ENCODE measurements at regions not wholly inside any gene's neighbourhood (a gene's known extent, or its start where the extent isn't known, plus 50 kb on each side); places are given as distances from the start of the nearest gene placed in this dataset.
"Not testable (repeated sequence)": the region's sequence is repeated elsewhere in the genome, so short reads cannot be mapped to it uniquely, and the experiment has no call there.

DNA sequence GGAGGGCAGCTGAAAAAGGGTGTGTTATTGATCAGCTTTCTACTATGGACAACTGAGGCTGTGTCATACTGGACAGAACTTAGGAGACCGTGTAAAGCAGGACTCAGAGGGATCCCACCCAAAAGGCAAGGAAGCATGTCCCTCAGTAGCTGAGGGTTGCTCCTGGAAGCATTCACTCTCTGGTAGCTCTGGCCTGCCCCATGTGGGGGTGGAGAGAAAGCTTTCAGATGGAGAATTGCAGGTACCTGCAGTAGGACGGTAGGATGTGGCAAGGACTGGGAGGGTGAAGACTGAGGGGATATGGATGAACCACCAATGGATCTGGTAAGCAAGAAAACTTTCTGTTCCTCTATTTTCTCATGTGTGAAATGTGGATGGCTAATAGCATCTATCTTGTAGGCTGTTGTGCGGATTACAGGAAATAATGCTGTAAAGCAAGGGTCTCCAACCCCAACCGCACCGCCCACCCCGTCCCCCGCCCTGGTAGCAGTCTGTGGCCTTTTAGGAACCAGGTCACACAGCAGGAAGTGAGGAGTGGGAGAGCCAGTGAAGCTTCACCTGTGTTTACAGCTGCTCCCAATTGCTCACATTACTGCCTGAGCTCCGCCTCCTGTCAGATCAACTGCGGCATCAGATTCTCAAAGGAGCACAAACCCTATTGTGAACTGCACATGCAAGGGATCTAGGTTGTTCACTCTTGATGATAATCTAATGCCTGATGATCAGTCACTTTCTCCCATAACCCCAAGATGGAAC lies 157.7 kb upstream of the PROK2 start:
- Histone ChIP-seq H3K4me3 (ENCODE audit: low read length) (no peak overlapping the region), H3K27ac (ENCODE audit: low read length) (no peak overlapping the region), H3K27me3 (ENCODE audit: control insufficient read depth, insufficient read depth, low read length) (peaks cover 12% of the 10 kb centered on the region), H3K36me3 (ENCODE audit: control insufficient read depth, insufficient read depth, low read length) (no peaks in the 10 kb centered on the region), H3K9me3 (ENCODE audit: control insufficient read depth, low read depth, low read length) (no peaks in the 10 kb centered on the region), H3K4me1 (ENCODE audit: control insufficient read depth, insufficient read depth, low read length) (no peaks in the 10 kb centered on the region)
- no CpG with 5 or more reads among the region's 9 CpGs for WGBS (ENCODE audit: insufficient coverage, low lambda C conversion rate)
- DNase-seq: no peak

GRCh38 chr3:71940486-71940885 lies 155.5 kb upstream of the PROK2 start:
- WGBS (ENCODE audit: insufficient coverage, low lambda C conversion rate): no CpG with 5 or more reads among the region's 1 CpG
- H3K9me3 ChIP-seq (ENCODE audit: control insufficient read depth, low read depth, low read length): no peaks in the 10 kb centered on the region
- no peak overlapping the region for H3K27ac ChIP-seq (ENCODE audit: low read length)
- H3K4me3 ChIP-seq (ENCODE audit: low read length): no peak overlapping the region
- DNase-seq: no peak
- no peaks in the 10 kb centered on the region for H3K36me3 ChIP-seq (ENCODE audit: control insufficient read depth, insufficient read depth, low read length)
- no peaks in the 10 kb centered on the region for H3K4me1 ChIP-seq (ENCODE audit: control insufficient read depth, insufficient read depth, low read length)
- peaks cover 16% of the 10 kb centered on the region for H3K27me3 ChIP-seq (ENCODE audit: control insufficient read depth, insufficient read depth, low read length)

DNA sequence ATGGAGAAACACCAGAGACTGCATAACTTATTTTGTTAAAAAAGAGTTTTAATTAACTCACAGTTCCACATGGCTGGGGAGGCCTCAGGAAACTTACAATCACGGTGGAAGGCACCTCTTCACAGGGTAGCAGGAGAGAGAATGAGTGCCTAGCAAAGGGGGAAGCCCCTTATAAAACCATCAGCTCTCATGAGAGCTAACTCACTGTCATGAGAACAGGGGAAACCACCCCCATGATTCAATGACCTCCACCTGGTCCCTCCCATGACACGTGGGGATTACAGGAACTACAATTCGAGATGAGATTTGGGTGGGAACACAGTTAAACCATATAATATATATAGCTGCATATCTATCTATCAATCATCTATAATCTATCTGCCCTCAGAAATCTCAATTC lies 153.1 kb upstream of the PROK2 start:
- H3K27me3 ChIP-seq (ENCODE audit: control insufficient read depth, insufficient read depth, low read length): peaks cover 13% of the 10 kb centered on the region
- DNase-seq; H3K4me3 ChIP-seq (ENCODE audit: low read length); H3K9me3 ChIP-seq (ENCODE audit: control insufficient read depth, low read depth, low read length); H3K36me3 ChIP-seq (ENCODE audit: control insufficient read depth, insufficient read depth, low read length); H3K27ac ChIP-seq (ENCODE audit: low read length); H3K4me1 ChIP-seq (ENCODE audit: control insufficient read depth, insufficient read depth, low read length): not testable (repeated sequence)
- no CpG with 5 or more reads among the region's 3 CpGs for WGBS (ENCODE audit: insufficient coverage, low lambda C conversion rate)

- peaks cover 10% of the 10 kb centered on the region for H3K27me3 ChIP-seq (ENCODE audit: control insufficient read depth, insufficient read depth, low read length)
- DNase-seq: no peak
- no peaks in the 10 kb centered on the region for H3K9me3 ChIP-seq (ENCODE audit: control insufficient read depth, low read depth, low read length)
- no peak overlapping the region for H3K27ac ChIP-seq (ENCODE audit: low read length)
- H3K4me1 ChIP-seq (ENCODE audit: control insufficient read depth, insufficient read depth, low read length): no peaks in the 10 kb centered on the region
- no CpG with 5 or more reads among the region's 8 CpGs for WGBS (ENCODE audit: insufficient coverage, low lambda C conversion rate)
- no peak overlapping the region for H3K4me3 ChIP-seq (ENCODE audit: low read length)
- no peaks in the 10 kb centered on the region for H3K36me3 ChIP-seq (ENCODE audit: control insufficient read depth, insufficient read depth, low read length)
These were observed 151.7 kb upstream of the PROK2 start for GRCh38 chr3:71936681-71937080.

DNA sequence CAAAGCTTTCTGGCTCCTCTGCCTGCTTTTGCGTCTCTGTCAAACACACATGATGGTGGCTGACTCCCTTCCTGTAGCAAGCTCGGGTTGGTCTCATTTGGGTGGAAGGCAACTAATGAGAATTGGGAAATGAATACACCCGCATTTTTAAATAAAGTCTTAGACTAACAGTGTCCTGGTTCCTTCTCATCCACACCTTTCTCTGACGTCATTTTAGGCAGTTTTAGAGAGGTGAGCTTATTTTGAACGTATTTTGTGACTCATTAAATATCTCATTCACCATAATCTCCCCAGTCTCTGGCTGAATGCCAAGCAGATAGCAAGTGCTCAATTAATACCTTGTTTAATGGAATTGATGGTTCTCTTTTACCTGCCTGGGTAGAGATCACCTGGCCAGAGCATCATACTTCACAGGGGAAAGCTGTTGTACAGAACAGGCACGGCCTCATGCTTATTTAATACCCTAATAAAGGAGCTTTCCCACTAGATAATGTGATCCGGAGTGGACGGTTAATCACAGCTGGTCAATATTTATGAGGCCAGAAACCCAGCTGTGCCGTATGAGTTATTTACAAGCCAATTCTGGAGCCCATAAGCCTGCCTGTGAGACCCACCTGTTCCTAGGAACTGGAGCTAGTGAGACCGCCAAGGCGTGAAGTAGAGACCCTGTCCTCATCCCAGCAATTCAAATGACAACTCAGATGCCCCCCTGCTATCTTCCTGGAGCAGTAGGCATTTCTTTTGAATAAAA lies 149.7 kb upstream of the PROK2 start:
- H3K36me3 ChIP-seq (ENCODE audit: control insufficient read depth, insufficient read depth, low read length): no peaks in the 10 kb centered on the region
- H3K27ac ChIP-seq (ENCODE audit: low read length): no peak overlapping the region
- no peak overlapping the region for H3K4me3 ChIP-seq (ENCODE audit: low read length)
- H3K9me3 ChIP-seq (ENCODE audit: control insufficient read depth, low read depth, low read length): no peaks in the 10 kb centered on the region
- H3K27me3 ChIP-seq (ENCODE audit: control insufficient read depth, insufficient read depth, low read length): peaks cover 5% of the 10 kb centered on the region
- no CpG with 5 or more reads among the region's 11 CpGs for WGBS (ENCODE audit: insufficient coverage, low lambda C conversion rate)
- DNase-seq: no peak
- no peaks in the 10 kb centered on the region for H3K4me1 ChIP-seq (ENCODE audit: control insufficient read depth, insufficient read depth, low read length)

DNA sequence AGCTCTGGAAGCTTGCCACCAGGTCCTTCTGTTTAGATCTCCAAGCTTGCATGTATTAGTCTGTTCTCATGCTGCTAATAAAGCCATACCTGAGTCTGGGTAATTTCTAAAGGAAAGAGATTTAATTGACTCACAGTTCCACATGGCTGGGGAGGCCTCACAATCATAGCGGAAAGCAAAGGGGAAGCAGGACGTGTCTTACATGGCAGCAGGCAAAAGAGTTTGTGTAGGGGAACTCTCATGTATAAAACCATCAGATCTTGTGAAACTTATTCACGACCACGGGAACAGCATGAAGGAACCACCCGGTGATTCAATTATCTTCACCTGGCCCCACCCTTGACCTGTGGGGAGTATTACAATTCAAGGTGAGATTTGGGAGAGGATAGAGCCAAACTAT lies 147.0 kb upstream of the PROK2 start:
- Histone ChIP-seq H3K27ac (ENCODE audit: low read length) (no peak overlapping the region), H3K9me3 (ENCODE audit: control insufficient read depth, low read depth, low read length) (no peaks in the 10 kb centered on the region), H3K36me3 (ENCODE audit: control insufficient read depth, insufficient read depth, low read length) (no peaks in the 10 kb centered on the region), H3K4me3 (ENCODE audit: low read length) (no peak overlapping the region), H3K27me3 (ENCODE audit: control insufficient read depth, insufficient read depth, low read length) (peaks cover 2% of the 10 kb centered on the region), H3K4me1 (ENCODE audit: control insufficient read depth, insufficient read depth, low read length) (no peaks in the 10 kb centered on the region)
- WGBS (ENCODE audit: insufficient coverage, low lambda C conversion rate): no CpG with 5 or more reads among the region's 5 CpGs
- DNase-seq: no peak

DNA sequence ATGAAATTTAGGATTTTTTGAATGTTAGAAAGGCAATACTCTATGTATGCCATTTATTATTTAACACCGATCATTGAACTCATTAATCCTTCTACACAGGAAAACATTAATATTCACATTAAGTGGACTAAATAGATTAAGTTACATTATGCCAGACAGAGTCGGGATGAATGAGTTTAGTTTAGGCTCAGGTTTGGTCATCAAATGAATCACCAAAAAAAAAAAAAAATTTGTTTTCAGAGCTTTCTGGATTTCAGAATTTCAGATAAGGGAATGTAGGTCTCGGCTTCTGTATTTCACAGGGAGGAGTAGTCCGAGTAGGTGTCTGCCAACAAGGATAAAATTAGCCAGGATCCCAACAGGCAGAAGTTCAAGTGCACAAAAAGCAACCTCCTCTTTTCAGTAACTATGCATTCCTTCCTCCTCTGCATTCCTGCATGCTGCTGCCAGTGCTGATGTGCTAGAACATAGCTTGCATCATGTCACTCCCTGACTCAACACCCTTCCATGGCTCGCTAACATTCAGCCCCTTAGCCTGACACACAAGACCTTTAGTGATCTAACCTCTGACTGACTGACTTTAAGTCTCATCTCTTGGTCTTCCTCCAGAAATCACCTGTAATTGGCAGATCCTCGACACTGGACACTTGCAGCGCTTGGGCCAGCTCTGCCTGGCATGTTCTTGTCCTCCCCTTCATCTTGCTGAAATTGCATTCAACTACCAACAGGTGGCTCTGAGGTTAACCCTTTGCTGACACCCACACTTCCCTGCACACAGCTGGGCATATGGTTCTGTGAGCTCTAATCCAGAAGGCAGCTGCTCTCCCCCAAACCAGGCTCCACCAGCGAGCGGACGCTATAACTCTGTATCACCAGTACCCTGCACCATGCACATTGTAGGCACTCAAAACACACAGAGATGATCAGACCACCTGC lies 145.4 kb upstream of the PROK2 start:
- 88% methylated on average over 1 of the region's 10 CpGs for WGBS (ENCODE audit: insufficient coverage, low lambda C conversion rate)
- Histone ChIP-seq H3K9me3 (ENCODE audit: control insufficient read depth, low read depth, low read length) (no peaks in the 10 kb centered on the region), H3K36me3 (ENCODE audit: control insufficient read depth, insufficient read depth, low read length) (no peaks in the 10 kb centered on the region), H3K27me3 (ENCODE audit: control insufficient read depth, insufficient read depth, low read length) (peaks cover 2% of the 10 kb centered on the region), H3K4me1 (ENCODE audit: control insufficient read depth, insufficient read depth, low read length) (no peaks in the 10 kb centered on the region), H3K27ac (ENCODE audit: low read length) (no peak overlapping the region), H3K4me3 (ENCODE audit: low read length) (no peak overlapping the region)
- DNase-seq: no peak

GRCh38 chr3:71928212-71928611 lies 143.3 kb upstream of the PROK2 start:
- no peak for DNase-seq
- Histone ChIP-seq H3K4me3 (ENCODE audit: low read length) (no peak overlapping the region), H3K9me3 (ENCODE audit: control insufficient read depth, low read depth, low read length) (no peaks in the 10 kb centered on the region), H3K36me3 (ENCODE audit: control insufficient read depth, insufficient read depth, low read length) (no peaks in the 10 kb centered on the region), H3K27ac (ENCODE audit: low read length) (no peak overlapping the region), H3K27me3 (ENCODE audit: control insufficient read depth, insufficient read depth, low read length) (peaks cover 4% of the 10 kb centered on the region), H3K4me1 (ENCODE audit: control insufficient read depth, insufficient read depth, low read length) (no peaks in the 10 kb centered on the region)
- no CpG with 5 or more reads among the region's 2 CpGs for WGBS (ENCODE audit: insufficient coverage, low lambda C conversion rate)

- no peaks in the 10 kb centered on the region for H3K9me3 ChIP-seq (ENCODE audit: control insufficient read depth, low read depth, low read length)
- H3K4me1 ChIP-seq (ENCODE audit: control insufficient read depth, insufficient read depth, low read length): no peaks in the 10 kb centered on the region
- WGBS (ENCODE audit: insufficient coverage, low lambda C conversion rate): no CpG with 5 or more reads among the region's 8 CpGs
- no peaks in the 10 kb centered on the region for H3K36me3 ChIP-seq (ENCODE audit: control insufficient read depth, insufficient read depth, low read length)
- no peak for DNase-seq
- no peak overlapping the region for H3K4me3 ChIP-seq (ENCODE audit: low read length)
- H3K27ac ChIP-seq (ENCODE audit: low read length): no peak overlapping the region
- H3K27me3 ChIP-seq (ENCODE audit: control insufficient read depth, insufficient read depth, low read length): peaks cover 4% of the 10 kb centered on the region
These were observed 142.6 kb upstream of the PROK2 start for GRCh38 chr3:71927505-71928066.

DNA sequence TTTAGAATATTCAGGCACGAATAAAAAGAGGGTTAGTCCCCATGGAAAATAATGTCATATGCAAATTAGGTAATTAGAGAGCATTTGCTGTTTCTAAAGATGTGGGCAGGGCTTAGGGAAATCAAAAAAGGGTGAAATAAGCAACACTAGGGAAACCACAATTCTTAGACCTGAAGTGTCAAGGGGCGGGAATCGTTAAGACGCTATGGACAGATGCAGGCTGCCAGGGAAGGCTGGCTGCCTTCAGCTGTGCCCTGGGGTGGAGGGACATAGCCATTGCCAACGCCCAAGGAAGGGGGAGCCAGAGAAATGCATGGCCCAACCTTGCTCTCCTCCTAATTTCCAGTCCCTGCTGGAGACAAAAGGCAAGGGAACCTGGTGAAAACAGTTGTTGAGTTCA lies 141.7 kb upstream of the PROK2 start:
- WGBS (ENCODE audit: insufficient coverage, low lambda C conversion rate): no CpG with 5 or more reads among the region's 5 CpGs
- Histone ChIP-seq H3K4me1 (ENCODE audit: control insufficient read depth, insufficient read depth, low read length) (peaks cover 4% of the 10 kb centered on the region), H3K27me3 (ENCODE audit: control insufficient read depth, insufficient read depth, low read length) (peaks cover 4% of the 10 kb centered on the region)

More for the DNA sequence above, 141.7 kb upstream of the PROK2 start:
- no peaks in the 10 kb centered on the region for H3K36me3 ChIP-seq (ENCODE audit: control insufficient read depth, insufficient read depth, low read length)
- DNase-seq: no peak
- H3K27ac ChIP-seq (ENCODE audit: low read length): no peak overlapping the region
- no peaks in the 10 kb centered on the region for H3K9me3 ChIP-seq (ENCODE audit: control insufficient read depth, low read depth, low read length)
- H3K4me3 ChIP-seq (ENCODE audit: low read length): no peak overlapping the region
